GM23338 (cell line): ENCODE measurements at regions not wholly inside any gene's neighbourhood (a gene's known extent, or its start where the extent isn't known, plus 50 kb on each side); places are given as distances from the start of the nearest gene placed in this dataset.

Experiments
- ATAC-seq: fragments of 200-7000 bp; cut with Tn5 transposase; 3 replicates; pipeline ENCODE4 v1.9.1; 2020
- DNase-seq: peaks from one replicate; pipeline ENCODE4 v3.0.0-alpha.2; 2015; ENCODE audit warnings: low spot score
- H2AFZ ChIP-seq: fragments of 200-600 bp; sonication (generic); 2 replicates; pipeline ENCODE4 v1.8.0; 2016; ENCODE audit warnings: antibody characterized with exemption, mild to moderate bottlenecking, moderate library complexity
- H3F3A ChIP-seq: fragments of 200-600 bp; sonication (generic); replicated peaks from 2 replicates; pipeline ENCODE4 v1.8.0; 2017; ENCODE audit warnings: antibody characterized with exemption, mixed run types, low read depth
- H3K27ac ChIP-seq: fragments of 200-600 bp; sonication (generic); 2 replicates; pipeline ENCODE4 v1.6.1; 2016; ENCODE audit warnings: low read depth
- H3K27me3 ChIP-seq: fragments of 200-600 bp; sonication (generic); 2 replicates; pipeline ENCODE4 v1.8.0; 2016; ENCODE audit warnings: mild to moderate bottlenecking, mixed run types, moderate library complexity; ENCODE audit not compliant: insufficient read depth
- H3K36me3 ChIP-seq: fragments of 200-600 bp; sonication (generic); 2 replicates; pipeline ENCODE4 v1.8.0; 2016; ENCODE audit warnings: mild to moderate bottlenecking; ENCODE audit not compliant: insufficient read depth
- H3K4me1 ChIP-seq: fragments of 200-600 bp; sonication (generic); 2 replicates; pipeline ENCODE4 v1.8.0; 2016; ENCODE audit warnings: mild to moderate bottlenecking, moderate library complexity; ENCODE audit not compliant: insufficient read depth
- H3K4me2 ChIP-seq: fragments of 200-600 bp; sonication (generic); 2 replicates; pipeline ENCODE4 v1.7.1; 2017; ENCODE audit warnings: mixed run types
- H3K4me3 ChIP-seq: fragments of 200-600 bp; sonication (generic); 2 replicates; pipeline ENCODE4 v1.6.1; 2016; ENCODE audit warnings: mixed run types
- H3K79me2 ChIP-seq: fragments of 200-600 bp; sonication (generic); replicated peaks from 2 replicates; pipeline ENCODE4 v1.8.0; 2017; ENCODE audit warnings: mild to moderate bottlenecking; ENCODE audit not compliant: insufficient read depth
- H3K9me2 ChIP-seq: fragments of 200-600 bp; sonication (generic); 2 replicates; pipeline ENCODE4 v1.8.0; 2017; ENCODE audit not compliant: insufficient read depth
- H4K20me1 ChIP-seq: fragments of 200-600 bp; sonication (generic); replicated peaks from 2 replicates; pipeline ENCODE4 v1.8.0; 2017; ENCODE audit warnings: mild to moderate bottlenecking; ENCODE audit not compliant: insufficient read depth
- H3K27ac Mint-ChIP-seq: 2 replicates; pipeline ENCODE4 v1.8.0; 2020; ENCODE audit warnings: inconsistent platforms, mild to moderate bottlenecking, moderate library complexity, mixed read lengths
- H3K27me3 Mint-ChIP-seq: 3 replicates; pipeline ENCODE4 v1.8.0; 2022; ENCODE audit warnings: low read depth, mild to moderate bottlenecking, moderate library complexity, mixed read lengths, inconsistent platforms; ENCODE audit not compliant: insufficient read depth, poor library complexity
- H3K36me3 Mint-ChIP-seq: 3 replicates; pipeline ENCODE4 v1.8.0; 2021; ENCODE audit warnings: low read depth, mild to moderate bottlenecking, inconsistent platforms, moderate library complexity, mixed read lengths
- H3K4me1 Mint-ChIP-seq: 3 replicates; pipeline ENCODE4 v1.8.0; 2020; ENCODE audit warnings: mild to moderate bottlenecking, inconsistent platforms, mixed read lengths
- H3K4me3 Mint-ChIP-seq: 3 replicates; pipeline ENCODE4 v1.8.0; 2021; ENCODE audit warnings: moderate library complexity, mild to moderate bottlenecking, inconsistent platforms, mixed read lengths
- H3K9me3 Mint-ChIP-seq: 3 replicates; pipeline ENCODE4 v1.8.0; 2020; ENCODE audit warnings: moderate library complexity, mild to moderate bottlenecking, inconsistent platforms, mixed read lengths
- CREB1 ChIP-seq: fragments of 250-450 bp; sonication (Bioruptor Pico); IDR thresholded peaks from 2 replicates; pipeline ENCODE4 v1.5.0; 2020; ENCODE audit warnings: low read depth, mild to moderate bottlenecking, moderate library complexity
- ETS1 ChIP-seq: IDR thresholded peaks from 2 replicates; pipeline ENCODE4 v1.6.1; 2016; ENCODE audit warnings: antibody characterized with exemption
- EZH2phosphoT487 ChIP-seq: fragments of 200-600 bp; sonication (generic); IDR thresholded peaks from one replicate; pipeline ENCODE4 v1.8.1; 2018; ENCODE audit warnings: antibody characterized with exemption; ENCODE audit not compliant: unreplicated experiment
- REST ChIP-seq: IDR thresholded peaks from one replicate; pipeline ENCODE4 v1.6.1; 2018; ENCODE audit warnings: antibody characterized with exemption; ENCODE audit not compliant: unreplicated experiment
- ZNF331 ChIP-seq: fragments of 250-450 bp; sonication (Bioruptor Pico); IDR thresholded peaks from 2 replicates; pipeline ENCODE4 v1.5.0; 2020; ENCODE audit warnings: low read depth, mild to moderate bottlenecking, moderate library complexity
- TF ChIP-seq, protein P1 (sequence below): fragments of 250-450 bp; sonication (Bioruptor Pico); IDR thresholded peaks from 2 replicates; pipeline ENCODE4 v1.5.0; 2020; ENCODE audit warnings: mild to moderate bottlenecking, moderate library complexity

GRCh38 chr6:167396068-167396658 is 71.3 kb downstream of the TTLL2 start:
- H3F3A ChIP-seq: no peaks in the 10 kb centered on the region
- no peaks in the 10 kb centered on the region for H3K27me3 ChIP-seq
- H3K4me3 Mint-ChIP-seq: no peak overlapping the region
- no peaks in the 10 kb centered on the region for H3K27me3 Mint-ChIP-seq
- H3K4me1 Mint-ChIP-seq: peaks cover under 1% of the 10 kb centered on the region; the same call in 1 of the 3 replicates
- H3K4me3 ChIP-seq: no peak overlapping the region
- no peaks in the 10 kb centered on the region for H4K20me1 ChIP-seq
- H3K9me3 Mint-ChIP-seq: no peaks in the 10 kb centered on the region
- no peaks in the 10 kb centered on the region for H3K36me3 Mint-ChIP-seq
- H3K79me2 ChIP-seq: no peaks in the 10 kb centered on the region
- H3K36me3 ChIP-seq: no peaks in the 10 kb centered on the region
- H3K27ac Mint-ChIP-seq: no peak overlapping the region
- H3K4me1 ChIP-seq: no peaks in the 10 kb centered on the region
- H3K4me2 ChIP-seq: no peak overlapping the region
- no peak overlapping the region for H2AFZ ChIP-seq
- no peak for TF ChIP-seq ETS1
- TF ChIP-seq REST: no peak
- no peak for TF ChIP-seq ZNF331 (CRISPR knock-in tag)
- TF ChIP-seq EZH2phosphoT487: no peak
- TF ChIP-seq CREB1: no peak
- TF ChIP-seq, protein P1, sequence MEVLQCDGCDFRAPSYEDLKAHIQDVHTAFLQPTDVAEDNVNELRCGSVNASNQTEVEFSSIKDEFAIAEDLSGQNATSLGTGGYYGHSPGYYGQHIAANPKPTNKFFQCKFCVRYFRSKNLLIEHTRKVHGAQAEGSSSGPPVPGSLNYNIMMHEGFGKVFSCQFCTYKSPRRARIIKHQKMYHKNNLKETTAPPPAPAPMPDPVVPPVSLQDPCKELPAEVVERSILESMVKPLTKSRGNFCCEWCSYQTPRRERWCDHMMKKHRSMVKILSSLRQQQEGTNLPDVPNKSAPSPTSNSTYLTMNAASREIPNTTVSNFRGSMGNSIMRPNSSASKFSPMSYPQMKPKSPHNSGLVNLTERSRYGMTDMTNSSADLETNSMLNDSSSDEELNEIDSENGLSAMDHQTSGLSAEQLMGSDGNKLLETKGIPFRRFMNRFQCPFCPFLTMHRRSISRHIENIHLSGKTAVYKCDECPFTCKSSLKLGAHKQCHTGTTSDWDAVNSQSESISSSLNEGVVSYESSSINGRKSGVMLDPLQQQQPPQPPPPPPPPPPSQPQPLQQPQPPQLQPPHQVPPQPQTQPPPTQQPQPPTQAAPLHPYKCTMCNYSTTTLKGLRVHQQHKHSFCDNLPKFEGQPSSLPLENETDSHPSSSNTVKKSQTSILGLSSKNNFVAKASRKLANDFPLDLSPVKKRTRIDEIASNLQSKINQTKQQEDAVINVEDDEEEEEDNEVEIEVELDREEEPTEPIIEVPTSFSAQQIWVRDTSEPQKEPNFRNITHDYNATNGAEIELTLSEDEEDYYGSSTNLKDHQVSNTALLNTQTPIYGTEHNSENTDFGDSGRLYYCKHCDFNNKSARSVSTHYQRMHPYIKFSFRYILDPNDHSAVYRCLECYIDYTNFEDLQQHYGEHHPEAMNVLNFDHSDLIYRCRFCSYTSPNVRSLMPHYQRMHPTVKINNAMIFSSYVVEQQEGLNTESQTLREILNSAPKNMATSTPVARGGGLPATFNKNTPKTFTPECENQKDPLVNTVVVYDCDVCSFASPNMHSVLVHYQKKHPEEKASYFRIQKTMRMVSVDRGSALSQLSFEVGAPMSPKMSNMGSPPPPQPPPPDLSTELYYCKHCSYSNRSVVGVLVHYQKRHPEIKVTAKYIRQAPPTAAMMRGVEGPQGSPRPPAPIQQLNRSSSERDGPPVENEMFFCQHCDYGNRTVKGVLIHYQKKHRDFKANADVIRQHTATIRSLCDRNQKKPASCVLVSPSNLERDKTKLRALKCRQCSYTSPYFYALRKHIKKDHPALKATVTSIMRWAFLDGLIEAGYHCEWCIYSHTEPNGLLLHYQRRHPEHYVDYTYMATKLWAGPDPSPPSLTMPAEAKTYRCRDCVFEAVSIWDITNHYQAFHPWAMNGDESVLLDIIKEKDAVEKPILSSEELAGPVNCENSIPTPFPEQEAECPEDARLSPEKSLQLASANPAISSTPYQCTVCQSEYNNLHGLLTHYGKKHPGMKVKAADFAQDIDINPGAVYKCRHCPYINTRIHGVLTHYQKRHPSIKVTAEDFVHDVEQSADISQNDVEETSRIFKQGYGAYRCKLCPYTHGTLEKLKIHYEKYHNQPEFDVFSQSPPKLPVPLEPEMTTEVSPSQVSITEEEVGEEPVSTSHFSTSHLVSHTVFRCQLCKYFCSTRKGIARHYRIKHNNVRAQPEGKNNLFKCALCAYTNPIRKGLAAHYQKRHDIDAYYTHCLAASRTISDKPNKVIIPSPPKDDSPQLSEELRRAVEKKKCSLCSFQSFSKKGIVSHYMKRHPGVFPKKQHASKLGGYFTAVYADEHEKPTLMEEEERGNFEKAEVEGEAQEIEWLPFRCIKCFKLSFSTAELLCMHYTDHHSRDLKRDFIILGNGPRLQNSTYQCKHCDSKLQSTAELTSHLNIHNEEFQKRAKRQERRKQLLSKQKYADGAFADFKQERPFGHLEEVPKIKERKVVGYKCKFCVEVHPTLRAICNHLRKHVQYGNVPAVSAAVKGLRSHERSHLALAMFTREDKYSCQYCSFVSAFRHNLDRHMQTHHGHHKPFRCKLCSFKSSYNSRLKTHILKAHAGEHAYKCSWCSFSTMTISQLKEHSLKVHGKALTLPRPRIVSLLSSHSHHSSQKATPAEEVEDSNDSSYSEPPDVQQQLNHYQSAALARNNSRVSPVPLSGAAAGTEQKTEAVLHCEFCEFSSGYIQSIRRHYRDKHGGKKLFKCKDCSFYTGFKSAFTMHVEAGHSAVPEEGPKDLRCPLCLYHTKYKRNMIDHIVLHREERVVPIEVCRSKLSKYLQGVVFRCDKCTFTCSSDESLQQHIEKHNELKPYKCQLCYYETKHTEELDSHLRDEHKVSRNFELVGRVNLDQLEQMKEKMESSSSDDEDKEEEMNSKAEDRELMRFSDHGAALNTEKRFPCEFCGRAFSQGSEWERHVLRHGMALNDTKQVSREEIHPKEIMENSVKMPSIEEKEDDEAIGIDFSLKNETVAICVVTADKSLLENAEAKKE (CRISPR knock-in tag): no peak
- no peak for ATAC-seq
- H3K9me2 ChIP-seq: no peaks in the 10 kb centered on the region
- H3K27ac ChIP-seq: no peak overlapping the region
- DNase-seq: no peak
